ENCODE measurements at regions not wholly inside any gene's neighbourhood (a gene's known extent, or its start where the extent isn't known, plus 50 kb on each side); places are given as distances from the start of the nearest gene placed in this dataset.

- TF ChIP-seq ZNF8 (CRISPR knock-in tag; IDR thresholded peaks at IDR 0.05) (no peak), TCF4 (CRISPR knock-in tag; IDR thresholded peaks at IDR 0.05; ENCODE audit: borderline replicate concordance) (no peak), ZC3H10 (CRISPR knock-in tag; IDR thresholded peaks at IDR 0.05) (no peak), BACH2 (CRISPR knock-in tag; IDR thresholded peaks at IDR 0.05; ENCODE audit: borderline replicate concordance) (no peak), CSRNP3 (CRISPR knock-in tag; IDR thresholded peaks at IDR 0.05) (no peak), ZNF70 (CRISPR knock-in tag; IDR thresholded peaks at IDR 0.05) (no peak), CSDC2 (CRISPR knock-in tag; IDR thresholded peaks at IDR 0.05) (no peak)
Measured at GRCh38 chr15:63452552-63453136, 51.7 kb upstream of the USP3 start.
